HG03045 (cell line): ENCODE measurements at regions not wholly inside any gene's neighbourhood (a gene's known extent, or its start where the extent isn't known, plus 50 kb on each side); places are given as distances from the start of the nearest gene placed in this dataset.

ENCODE experiments used
- ATAC-seq: cut with Tn5 transposase; IDR thresholded peaks from one replicate; pipeline ENCODE4 v1.9.1; 2021; ENCODE audit warnings: mild to moderate bottlenecking, moderate library complexity; ENCODE audit not compliant: unreplicated experiment

DNA sequence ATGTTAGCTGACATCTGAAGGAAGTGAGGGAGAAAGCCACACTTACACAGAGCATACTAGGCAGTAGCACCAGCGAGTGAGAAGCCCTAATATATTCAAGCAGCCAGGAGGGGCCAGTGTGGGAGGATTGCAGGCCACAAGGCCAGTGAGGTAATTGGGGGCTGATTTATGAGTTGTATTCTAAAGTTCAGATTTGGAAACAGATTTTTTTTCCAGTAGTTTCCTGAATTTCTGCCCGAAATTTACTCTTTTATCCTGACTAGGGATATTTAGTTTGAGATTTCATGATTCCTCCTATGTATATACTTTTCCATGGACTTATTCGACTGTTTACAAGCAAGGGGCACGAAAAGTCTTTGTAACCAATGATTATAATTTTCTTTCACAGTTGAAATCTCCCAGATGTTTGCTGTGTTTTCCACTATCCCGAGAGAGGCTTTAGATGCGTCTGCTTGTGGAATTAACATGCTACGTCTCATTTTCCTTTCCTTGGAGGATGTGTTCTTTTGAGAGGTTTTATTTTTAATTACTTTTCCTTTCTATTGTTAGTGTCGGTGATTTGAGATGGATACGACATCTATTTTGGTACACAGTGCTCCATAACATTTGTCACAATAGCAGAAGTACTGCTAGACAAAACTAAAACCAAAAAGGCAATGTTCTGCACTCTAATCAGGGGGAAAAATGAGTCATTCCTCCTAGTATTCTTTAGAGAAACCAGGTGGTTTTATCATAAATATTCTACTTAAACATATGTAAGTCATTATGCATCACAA lies 356.3 kb upstream of the HSF2 start:
- ATAC-seq: no peak

DNA sequence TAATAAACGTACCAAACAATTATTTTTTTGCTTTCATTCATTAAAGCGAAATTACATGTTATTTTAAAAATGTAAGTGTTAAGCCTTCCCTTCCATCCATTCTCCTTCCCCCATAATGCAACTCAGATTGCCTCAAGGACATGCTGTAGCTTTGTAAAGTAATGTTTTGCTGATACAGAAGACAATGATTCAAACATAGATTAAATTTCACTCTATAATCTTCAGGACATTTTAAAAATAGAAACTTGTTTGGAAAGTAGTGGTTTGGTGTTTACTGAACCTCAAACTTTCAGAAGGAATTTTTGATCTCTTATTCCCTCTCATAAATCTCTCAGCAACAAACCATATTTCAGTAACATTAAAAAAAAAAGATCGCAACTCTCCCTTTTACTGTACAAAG lies 350.9 kb upstream of the HSF2 start:
- no peak for ATAC-seq

DNA sequence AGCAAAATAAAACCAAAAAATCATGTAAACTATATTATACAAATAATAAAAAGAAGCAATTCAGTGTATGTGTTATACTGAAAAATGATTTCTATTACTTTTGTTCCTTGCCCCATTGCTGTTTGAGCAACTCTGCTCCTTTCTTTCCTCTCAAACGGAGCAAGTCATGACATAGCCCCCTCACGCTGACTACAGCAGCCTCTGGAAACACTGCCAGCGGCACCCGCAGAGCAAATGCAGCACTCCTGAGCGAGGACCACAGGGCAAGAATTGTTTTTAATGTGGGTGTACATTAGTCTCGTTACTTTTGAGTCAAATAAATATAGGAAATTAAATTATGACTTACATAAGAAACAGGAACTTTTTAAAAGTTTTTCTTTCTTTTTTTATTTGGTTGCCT lies 350.1 kb upstream of the HSF2 start:
- no peak for ATAC-seq

DNA sequence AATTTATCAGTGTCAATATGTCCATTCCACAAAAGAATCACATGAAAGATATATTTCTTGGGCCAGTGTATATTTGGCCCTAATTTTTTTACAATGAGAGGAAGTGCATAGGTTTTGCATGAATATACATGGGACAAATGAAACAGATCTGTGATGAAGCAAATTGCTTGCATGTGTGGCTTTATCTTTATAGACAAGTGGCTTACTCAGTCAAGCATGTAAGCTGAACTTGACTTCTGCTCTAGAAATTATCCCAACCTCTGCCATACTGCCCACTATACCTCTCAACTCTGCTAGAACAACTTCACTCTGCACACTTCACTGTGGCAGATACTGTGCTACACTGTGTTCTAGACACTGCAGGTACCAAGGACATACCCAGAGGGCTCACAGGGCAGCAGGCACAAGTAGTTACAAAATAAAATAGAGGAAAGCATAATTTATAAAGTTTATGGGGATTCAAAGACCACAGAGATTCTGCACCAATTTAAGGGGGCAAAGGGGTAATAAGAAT lies 349.2 kb upstream of the HSF2 start:
- no peak for ATAC-seq

DNA sequence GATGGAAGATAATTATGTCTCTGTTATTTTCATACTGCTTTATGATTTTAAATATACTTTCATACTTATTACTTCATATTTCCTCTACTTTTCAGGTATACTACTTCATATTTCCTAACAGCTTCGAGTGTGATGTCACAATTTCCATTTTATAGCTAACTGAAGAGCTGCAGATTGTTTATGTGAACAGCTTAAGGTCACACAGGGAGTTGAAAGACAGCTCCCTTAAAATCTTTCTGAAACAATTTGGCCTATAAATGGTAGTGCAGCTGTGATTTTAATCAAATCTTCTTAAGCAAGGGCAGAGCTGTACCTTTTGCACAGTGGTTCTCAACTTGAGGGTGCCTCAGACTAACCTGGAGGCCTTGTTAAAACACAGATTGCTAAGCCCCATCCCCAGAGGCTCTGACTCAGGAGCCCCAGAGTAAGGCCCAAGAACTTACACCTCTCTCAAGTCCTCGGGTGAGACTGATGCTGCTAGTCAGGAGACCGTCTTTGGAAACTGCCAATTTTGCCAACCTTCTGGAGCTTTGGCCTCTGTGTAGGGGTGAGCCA lies 347.0 kb upstream of the HSF2 start:
- no peak for ATAC-seq

DNA sequence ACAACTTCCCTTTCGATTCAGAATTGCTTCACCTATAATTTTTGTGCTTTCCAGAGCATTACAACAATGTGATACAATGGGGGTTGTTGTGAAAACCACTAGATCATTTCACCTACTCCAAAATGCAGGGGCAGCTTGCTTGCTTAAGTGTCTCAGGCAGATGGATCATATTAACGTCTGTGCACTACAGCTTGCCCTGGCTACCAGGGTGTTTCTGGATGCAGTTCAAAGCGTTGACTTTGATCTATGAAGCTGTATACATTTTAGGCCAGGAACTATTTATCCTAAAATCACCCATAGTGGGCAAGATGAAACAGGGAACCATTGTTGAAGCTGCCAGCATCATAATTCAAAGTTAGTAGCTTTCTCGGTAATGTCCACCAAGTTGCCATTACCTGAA lies 339.5 kb upstream of the HSF2 start:
- no peak for ATAC-seq

DNA sequence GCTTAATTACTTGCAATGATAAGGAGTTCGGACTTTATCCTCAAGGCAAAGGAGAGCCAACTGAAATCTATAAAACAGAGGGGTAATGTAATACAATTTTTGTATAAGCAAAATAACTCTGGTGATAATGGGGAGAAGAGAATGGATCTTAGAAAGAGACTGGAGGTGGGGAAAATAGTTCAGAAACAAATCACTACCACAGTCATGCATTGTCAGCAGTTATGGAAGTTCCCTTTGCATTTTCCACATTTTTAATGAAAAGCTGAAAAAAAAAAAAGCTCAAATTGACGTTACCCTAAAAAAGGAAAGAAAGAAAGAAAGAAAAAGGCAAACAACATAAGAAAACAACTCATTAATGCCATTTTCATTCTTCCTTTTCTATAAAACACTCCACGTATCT lies 337.6 kb upstream of the HSF2 start:
- no peak for ATAC-seq

DNA sequence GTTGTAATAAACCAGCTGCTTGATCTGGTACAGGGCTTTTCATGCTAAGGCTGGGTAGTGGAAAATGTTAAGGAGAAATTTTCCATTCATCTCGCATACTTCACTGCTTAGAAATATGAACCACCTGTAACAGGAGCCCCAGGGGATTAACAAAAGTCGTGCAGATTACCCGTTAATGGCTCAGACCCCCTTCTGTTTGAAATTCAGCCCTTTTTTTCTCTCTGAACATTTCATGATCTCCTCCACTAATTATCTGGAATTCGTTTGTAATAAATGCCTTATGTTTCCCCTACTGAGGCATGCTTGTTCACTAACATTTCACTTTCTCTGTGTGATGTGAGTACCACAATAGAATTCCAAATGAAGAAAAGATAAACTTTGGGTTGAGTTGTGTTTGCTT lies 336.4 kb upstream of the HSF2 start:
- ATAC-seq: no peak

DNA sequence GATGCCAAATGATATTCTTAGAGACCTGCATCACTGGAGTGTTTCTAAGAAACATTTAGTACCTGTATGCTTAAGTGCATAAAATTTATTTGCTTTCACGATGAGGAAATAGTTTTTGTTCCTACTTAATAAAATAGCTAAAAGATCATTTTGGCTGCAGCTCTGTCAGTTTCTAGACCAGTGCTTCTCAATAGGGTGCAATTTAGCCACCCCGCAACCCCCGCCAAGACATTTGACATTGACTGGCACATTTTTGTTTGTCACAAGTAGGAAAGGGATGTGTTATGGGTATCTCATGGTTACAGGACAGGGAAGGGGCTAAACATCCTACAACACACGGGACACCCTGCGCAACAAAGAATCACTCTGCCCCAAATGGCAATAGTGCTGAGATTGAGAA lies 335.7 kb upstream of the HSF2 start:
- ATAC-seq: no peak

DNA sequence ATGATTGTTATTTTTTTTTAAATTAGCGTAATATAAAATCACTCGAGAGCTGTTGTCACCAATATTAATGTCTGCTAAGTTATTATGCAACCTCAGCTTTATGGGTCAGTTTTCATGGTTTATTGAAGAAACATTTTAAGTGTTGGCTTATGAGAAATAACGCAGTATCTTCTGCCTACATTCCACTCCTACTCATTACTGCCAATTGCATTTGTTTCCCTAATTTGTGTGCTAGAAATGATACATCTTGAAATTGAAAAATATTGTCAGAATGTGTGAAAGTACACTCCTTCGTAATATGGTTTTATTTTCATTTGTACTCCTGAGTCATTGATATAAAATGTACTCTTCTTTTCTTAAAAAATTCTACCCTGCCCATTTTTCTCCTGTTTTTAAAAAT lies 333.3 kb upstream of the HSF2 start:
- no peak for ATAC-seq

DNA sequence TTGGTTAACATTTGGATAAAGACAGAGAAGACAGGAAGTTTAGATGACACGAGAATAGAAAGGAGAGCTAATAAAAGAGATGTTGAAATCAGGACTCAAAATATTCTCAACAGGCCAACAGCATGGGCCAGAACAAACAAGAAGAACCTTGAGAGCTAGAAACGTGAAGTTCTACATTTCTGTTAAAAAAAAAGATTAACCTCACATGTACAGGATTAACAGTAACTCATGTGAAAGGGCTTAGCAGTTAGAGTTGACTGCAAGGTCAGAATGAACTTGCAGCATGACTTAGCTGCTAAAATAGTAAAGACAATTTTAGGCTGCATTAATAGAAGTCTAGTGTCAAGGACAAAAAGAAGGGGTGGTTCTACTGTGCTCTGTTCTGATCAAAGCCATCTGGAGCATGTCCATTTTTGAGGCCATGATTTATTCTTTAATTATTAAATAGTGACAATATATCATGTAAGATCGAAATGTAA lies 331.1 kb upstream of the HSF2 start:
- ATAC-seq: no peak

DNA sequence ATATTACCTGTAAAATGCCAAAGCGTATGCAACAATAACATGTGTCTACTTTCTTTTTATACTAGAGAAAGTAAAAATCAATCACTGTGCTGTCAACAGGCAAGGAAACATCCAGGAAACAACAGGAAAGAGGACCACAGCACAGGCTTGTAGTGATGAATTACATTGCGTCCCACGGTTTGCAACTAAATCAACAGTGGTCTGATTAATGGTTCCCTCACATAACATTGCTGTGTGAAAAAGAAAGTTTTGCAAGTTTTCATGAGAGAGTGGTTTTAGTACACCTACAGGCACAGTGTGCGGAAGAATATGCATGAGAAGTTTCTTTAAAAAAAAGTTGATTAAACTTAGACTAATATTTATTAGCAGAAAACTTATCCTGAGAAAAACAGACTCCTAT lies 329.5 kb upstream of the HSF2 start:
- ATAC-seq: no peak

DNA sequence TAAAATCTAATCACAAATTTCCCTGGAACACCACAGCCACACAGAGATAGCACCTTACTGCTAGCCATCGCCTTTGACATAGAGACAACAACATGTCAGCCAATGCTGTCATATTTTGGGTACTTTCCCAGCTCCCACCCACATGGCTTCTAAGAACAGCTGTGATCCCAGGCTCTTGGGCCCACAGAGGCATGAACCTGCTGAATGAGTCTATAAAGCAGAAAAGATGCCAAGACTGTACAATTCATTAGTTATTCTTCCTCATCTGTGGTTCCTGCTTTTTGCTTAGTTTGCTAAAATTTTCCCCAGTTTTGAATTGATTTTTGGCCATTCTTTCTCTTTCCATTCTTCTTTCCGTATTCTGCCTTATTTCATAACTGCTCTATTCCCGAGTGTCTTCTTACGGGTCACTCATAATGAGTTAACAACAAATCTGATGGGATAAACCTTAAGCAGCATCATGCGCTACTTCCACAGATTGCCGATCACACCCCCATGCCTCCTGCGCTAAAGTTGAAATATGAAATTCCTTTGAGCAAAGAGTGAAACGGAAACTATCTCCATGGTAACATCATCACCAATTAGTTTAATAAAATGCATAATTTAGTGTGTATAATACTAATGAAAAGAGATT lies 327.3 kb upstream of the HSF2 start:
- ATAC-seq: no peak

DNA sequence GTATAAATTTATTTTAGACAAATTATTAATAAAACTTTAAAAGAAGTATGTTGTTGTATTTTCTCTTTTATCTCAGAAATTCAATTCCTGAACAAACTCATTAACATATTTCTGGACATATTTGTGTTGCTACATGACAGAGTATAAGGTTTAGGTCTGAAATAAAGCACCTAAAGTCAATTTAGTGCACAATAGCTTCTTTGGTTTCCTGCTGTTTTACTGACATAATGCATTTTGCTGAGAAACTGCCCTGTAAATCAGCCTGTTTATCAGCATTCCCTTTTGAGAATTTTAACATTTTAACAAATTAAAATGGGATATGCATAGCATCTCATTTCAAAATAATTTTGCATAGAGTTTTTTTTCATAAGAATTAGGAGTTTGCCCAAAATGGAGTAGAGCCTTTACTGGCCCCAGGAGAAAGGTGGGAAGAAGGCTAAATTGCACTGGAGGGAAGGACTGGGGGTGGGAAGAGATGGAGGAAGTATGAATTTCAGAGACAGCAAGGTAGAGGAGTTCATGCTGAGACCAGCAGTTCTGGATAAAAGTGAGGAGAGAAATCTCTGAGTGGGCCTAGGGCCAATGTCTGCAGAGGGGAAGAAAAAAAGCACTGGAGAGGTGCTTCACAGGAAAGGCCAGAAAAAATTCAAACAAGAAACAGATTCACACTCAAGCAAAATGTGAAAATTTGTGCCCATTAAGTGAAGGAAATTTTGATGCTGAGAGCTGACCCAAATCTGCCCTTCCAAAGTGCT lies 324.2 kb upstream of the HSF2 start:
- no peak for ATAC-seq

DNA sequence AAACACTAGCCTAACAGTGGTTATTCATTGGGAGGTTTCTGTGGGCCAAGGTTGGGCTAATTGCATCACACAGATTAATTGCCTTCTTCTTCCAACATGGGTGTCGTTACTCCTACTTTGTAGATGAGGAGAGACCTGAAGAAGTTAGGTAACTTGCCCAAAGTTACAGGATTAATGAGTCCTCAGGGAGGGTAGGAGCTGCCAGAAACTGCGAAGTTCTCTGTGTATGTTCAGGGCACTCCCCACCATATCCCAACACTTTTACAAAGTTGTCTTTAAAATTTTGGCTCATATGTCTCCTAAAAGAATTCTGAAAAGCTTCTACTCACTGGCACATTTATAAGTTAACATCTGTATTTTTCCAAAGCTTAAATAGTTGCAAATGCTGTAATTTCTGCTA lies 323.5 kb upstream of the HSF2 start:
- no peak for ATAC-seq

DNA sequence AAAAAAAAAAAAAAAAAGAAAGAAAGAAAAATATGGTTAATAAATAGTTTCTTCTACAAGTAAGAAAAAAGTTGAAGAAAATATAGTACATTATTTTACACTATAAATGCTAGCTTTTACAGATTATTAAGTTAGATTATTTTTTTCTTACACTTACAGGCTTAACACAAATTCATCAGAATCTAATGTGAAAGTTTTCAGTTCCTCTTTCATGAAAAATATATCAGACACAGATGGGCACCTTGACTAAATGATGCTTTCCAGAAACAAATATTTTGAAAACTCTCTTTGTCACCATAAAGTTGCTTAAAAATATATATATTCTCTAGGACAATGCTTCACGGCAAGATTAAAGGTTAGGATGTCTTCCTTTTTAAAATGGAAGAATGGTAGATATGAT lies 321.8 kb upstream of the HSF2 start:
- no peak for ATAC-seq

DNA sequence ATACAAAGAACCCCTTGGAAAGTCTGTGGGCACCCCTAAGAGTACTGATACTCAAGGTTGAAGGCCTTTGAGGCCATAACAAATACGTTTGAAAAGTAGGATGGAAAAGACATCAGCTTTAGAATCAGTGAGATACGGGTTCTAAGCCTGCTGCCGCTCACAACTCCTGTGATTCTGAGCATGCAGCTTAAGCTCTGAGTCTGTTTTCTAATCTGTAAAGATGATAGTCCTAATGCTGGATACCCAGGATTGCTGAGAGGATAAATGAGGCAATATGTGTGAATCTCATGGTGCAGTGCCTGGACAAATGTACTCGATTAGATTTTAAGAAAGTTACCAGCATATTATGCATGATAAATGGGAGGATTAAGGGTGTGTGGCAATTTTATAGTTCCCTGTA lies 321.0 kb upstream of the HSF2 start:
- ATAC-seq: no peak

DNA sequence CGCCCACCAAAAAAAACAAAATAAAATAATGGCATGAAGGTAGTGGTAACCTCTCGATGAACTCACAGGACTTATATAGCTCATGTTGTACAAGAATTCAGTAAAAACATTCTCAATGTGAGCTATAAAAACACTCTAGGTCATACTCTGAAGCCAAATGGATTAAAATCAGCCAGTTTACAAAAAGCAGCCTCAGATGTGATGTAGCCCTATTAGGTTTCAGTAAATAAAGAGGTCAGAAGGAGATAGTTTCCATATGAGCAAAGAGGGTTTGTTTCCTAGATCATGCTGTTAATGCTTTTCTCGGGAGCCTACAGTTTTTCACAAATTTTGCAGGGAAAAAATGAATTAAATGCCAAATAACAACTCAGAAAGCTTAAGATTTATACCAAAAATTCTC lies 319.5 kb upstream of the HSF2 start:
- ATAC-seq: no peak

DNA sequence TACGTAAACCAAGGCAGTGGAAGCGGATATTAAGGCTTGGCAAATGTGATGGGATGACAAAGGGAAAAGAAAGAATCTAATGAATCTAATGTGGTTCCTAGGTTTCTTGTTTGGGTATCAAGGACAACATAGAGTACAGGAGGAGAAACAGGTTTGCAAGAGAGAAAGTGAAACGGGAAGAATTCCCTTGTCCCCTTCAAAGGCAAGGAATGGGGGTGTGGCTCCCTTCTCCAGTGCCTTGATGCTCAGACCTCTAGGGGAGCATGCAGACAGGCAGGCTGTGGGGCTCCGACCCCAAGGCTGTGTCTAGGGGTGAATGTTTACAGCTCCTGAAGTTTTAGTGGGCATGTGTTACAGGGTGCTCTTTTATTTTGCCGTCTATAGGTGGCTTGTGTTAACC lies 317.5 kb upstream of the HSF2 start:
- no peak for ATAC-seq

DNA sequence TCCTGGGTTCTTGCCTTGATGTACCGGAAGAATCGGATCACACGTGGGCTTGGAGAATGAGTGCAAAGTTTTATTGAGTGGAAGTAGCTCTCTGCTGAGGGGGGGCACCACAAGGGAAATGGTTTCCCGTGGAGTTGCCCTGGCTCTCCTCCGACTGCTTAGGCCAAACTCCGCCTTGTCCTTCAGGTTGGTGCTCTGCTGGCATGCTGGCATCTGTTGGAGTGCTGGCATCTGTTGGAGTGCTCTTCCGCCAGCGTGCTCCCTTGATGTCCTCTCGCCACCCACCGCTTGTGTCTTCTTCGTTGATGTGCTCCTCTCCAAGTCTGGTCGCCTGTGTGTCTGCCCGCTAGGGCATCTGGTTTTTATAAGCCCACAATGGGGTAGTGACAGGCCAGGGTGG lies 317.1 kb upstream of the HSF2 start:
- ATAC-seq: no peak

DNA sequence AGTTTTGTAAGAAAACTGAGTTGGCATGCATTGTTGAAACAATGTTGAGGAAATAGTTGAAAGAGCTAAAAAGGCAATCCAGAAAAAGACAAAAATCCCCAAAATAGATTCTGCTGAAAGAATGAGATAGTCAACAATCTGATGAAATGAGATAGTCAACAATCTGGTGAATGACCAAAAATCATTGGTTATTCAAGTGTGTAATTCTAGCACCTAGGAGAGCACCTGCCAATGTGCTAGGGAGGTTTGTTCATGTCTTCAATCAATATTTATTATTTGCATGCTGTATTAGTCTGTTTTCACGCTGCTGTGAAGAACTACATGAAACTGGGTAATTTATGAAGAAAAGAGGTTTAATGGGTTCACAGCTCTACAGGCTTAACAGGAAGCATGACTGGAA lies 307.1 kb upstream of the HSF2 start:
- ATAC-seq: no peak
